GM12872 (cell line): ENCODE measurements at regions not wholly inside any gene's neighbourhood (a gene's known extent, or its start where the extent isn't known, plus 50 kb on each side); places are given as distances from the start of the nearest gene placed in this dataset.

Experiments
- CTCF ChIP-seq: IDR thresholded peaks from 3 replicates; pipeline ENCODE4 v1.5.1; 2011; ENCODE audit warnings: low read depth, mild to moderate bottlenecking, low read length, moderate library complexity; ENCODE audit not compliant: insufficient read depth

- TF ChIP-seq CTCF = no peak
These were observed 149.7 kb downstream of the TM9SF2 start for GRCh38 chr13:99651016-99651415.

- TF ChIP-seq CTCF = no peak
These were observed 149.1 kb downstream of the TM9SF2 start for GRCh38 chr13:99650410-99650809.

GRCh38 chr13:99648927-99649326 lies 147.7 kb downstream of the TM9SF2 start:
- TF ChIP-seq CTCF = no peak

GRCh38 chr13:99648066-99648665 lies 146.9 kb downstream of the TM9SF2 start:
- TF ChIP-seq CTCF = no peak

- TF ChIP-seq CTCF = no peak
These were observed 146.3 kb downstream of the TM9SF2 start for GRCh38 chr13:99647596-99647985.

GRCh38 chr13:99646866-99647595 lies 145.8 kb downstream of the TM9SF2 start:
- TF ChIP-seq CTCF = no peak

- no peak for TF ChIP-seq CTCF
These were observed 141.6 kb downstream of the TM9SF2 start for GRCh38 chr13:99642841-99643240.
